Prostate gland (tissue), 2 donors: ENCODE measurements at regions not wholly inside any gene's neighbourhood (a gene's known extent, or its start where the extent isn't known, plus 50 kb on each side); places are given as distances from the start of the nearest gene placed in this dataset.

Experiments used
- POLR2A ChIP-seq: fragments of 450-650 bp; IDR thresholded peaks from one replicate; pipeline ENCODE4 v1.6.1; 2016; ENCODE audit warnings: antibody characterized with exemption, mild to moderate bottlenecking
- TF ChIP-seq, protein P1 (sequence below), 4 experiments: fragments of 200-600 bp in 2 of 4; fragments of 450-650 bp in 2 of 4; sonication (generic) in 2 of 4; IDR thresholded peaks; 1 replicate in 3 of 4; 2 replicates in 1 of 4; pipeline ENCODE4 v1.5.1; 2016 to 2019; ENCODE audit warnings: antibody characterized with exemption in 4 of 4, mild to moderate bottlenecking in 2 of 4, moderate library complexity in 2 of 4

- TF ChIP-seq, protein P1, sequence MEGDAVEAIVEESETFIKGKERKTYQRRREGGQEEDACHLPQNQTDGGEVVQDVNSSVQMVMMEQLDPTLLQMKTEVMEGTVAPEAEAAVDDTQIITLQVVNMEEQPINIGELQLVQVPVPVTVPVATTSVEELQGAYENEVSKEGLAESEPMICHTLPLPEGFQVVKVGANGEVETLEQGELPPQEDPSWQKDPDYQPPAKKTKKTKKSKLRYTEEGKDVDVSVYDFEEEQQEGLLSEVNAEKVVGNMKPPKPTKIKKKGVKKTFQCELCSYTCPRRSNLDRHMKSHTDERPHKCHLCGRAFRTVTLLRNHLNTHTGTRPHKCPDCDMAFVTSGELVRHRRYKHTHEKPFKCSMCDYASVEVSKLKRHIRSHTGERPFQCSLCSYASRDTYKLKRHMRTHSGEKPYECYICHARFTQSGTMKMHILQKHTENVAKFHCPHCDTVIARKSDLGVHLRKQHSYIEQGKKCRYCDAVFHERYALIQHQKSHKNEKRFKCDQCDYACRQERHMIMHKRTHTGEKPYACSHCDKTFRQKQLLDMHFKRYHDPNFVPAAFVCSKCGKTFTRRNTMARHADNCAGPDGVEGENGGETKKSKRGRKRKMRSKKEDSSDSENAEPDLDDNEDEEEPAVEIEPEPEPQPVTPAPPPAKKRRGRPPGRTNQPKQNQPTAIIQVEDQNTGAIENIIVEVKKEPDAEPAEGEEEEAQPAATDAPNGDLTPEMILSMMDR (IDR thresholded peaks at IDR 0.05) = no peak
- no peak for TF ChIP-seq POLR2A
Measured at GRCh38 chr20:57114290-57115005, 152.0 kb downstream of the BMP7 start.
